HG02870 (cell line): ENCODE measurements at regions not wholly inside any gene's neighbourhood (a gene's known extent, or its start where the extent isn't known, plus 50 kb on each side); places are given as distances from the start of the nearest gene placed in this dataset.

Experiments used
- ATAC-seq: cut with Tn5 transposase; IDR thresholded peaks from one replicate; pipeline ENCODE4 v1.9.1; 2021; ENCODE audit warnings: mild to moderate bottlenecking, moderate library complexity; ENCODE audit not compliant: unreplicated experiment

DNA sequence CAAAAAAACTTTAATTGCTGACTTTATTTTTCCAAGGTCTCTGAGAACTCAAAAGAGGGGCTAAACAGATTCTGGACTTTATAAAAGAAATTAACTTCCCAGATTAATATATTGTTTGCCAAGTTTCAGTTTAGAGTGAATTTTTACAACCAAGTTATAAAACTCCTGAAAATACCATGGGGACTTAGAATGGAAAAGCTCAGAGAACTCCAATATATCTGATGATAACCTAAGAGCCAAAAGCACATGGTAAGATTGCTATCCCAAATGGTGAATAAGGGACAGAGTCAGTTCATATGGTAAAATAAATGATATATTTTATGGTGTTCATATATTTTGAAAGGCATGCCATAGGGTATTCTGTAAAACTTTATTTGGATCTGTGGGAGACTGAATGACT lies 470.9 kb downstream of the TTLL7 start:
- no peak for ATAC-seq

DNA sequence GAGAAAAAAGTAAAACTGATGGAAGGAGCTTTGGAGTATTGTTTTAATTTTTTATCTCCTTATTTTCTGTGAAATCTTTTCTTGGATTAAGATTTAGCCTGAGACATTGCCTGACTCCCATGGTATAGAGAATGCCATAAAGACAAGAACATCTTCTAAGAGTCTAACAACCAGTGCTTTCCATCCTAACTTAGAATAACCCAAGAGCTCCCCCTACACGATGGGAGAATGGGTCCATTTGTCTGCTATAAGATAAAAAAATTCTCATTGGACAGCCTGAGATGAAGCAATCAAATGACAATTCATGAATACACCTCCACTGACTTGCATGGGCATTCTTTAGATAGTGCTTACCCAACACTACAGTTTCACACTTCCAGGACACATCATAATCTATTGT lies 478.1 kb downstream of the TTLL7 start:
- no peak for ATAC-seq

DNA sequence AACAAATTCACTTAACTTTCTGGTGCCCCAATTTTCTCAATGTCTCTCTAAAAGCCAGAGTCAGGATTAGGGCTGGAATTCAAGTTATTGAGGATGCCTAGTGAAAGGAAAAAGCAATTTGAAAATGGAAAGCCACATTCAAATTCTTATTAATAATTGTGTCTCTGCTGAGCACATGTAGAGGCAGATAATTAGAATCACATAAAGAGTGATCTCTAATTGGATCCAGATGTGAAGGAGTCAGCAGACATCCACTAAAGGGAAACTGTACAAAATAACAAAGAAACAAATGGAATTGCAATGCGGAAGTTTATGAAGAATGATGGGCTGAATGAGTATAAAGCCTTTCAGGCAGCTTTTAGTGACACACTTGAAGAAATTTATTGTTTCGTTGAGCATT lies 482.6 kb downstream of the TTLL7 start:
- ATAC-seq = no peak

DNA sequence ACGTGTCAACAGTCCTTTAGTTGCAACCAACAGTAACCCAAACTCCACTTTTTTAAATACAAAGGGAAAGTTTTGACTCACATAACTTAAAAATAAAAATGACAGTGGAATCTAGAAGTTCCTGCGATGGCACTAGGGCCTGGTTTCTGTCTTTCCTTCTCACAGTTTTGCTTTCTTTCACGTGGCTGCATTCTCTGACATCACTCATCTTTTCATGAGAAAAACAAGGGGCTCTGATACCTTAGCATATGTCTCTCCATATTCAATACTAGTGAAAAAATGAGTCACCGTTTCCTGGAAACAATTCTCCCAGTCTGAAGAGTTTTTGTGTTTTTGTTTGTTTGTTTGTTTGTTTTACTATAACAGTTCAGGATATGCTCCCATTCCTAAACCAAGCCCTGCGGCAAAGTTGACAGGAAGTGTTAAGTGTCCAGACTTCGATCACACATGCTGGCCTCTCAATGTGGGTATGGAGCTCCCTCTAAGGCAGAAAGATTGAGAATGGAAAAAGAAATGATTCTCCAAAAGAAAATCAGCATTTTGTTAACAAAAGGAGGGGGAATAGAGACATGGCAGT lies 483.3 kb downstream of the TTLL7 start:
- ATAC-seq = no peak

DNA sequence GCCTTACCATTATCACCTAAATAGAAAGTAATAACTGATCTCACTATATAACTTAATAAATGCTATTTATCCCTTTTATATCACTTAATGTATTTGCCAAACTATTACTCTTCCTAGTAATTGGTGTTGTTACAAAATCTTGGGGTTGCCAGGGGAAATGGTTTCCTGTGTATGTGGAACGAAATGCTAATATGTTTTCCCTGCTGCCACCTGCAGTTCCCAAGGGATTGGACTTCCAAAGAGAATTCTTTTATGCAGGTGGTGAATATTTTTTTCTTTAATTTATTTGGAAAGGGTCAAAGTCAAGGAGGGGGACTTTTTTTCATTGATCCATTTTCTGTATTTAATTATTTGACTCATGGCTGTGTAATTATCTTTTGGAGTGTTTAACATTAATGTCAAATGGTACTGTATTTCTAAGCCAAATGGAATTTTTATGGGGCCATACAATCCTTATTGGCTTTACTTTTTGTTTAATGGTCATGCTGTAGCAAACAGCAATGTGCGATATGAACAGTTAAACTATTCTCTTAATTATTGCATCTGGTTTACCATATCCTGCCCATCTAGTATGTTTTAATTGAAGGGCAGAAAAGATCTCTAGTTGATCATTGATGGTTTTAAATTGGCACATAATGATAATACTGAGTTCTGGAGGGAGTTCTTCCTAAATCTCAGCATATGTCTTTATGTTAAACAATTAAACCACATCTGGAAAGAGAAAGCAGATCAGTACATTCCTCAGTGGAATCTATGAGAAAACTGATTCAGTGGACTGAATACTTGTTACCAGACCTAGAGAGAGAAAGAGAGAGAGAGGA lies 486.3 kb downstream of the TTLL7 start:
- no peak for ATAC-seq

DNA sequence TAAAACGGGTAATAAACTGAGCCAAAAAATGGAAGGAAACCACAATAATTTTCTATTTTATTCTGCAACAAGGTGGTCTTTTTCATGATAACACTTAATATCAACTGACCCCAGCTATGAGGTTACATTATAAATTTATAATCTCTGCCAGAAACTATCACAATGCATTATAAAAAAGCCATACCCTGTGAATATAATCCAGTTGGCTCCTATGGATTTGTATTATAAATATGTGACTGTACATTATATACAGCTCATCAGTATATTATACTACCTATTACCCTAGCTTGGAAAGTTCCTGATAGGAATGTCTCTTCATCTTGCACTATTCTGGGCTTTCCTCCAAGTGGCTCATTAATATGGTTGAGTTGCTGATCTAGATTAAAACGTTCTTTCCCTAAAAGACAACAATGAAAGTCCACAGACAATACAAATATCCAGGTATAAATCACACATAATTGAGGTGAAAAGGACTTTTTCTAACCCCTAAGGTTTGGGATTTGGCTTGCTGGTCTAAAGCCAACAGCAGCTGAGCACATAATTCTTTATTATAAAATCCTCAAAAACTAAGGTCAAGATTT lies 487.7 kb downstream of the TTLL7 start:
- no peak for ATAC-seq

DNA sequence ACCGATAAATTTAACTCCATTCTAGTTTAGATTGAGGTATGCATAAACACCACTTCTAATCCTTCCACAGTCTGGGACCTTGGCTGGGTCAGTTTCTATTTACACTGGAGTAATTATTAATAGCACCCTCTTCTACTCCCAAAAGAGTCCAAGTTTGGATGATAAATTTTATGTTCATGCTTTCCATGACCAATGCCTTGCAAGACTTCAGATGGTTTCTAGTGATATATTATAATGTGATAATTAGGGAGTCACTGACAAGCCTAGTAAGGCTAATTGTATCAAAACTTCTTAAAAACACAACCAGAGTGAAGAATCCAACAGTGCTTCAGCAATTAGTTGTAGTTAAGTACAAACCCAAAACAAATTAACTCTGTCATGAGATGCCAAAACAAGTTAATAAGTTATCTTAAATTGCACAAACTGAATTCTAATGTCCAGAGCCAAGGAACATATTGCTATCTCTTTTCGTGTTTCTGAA lies 489.6 kb downstream of the TTLL7 start:
- no peak for ATAC-seq

DNA sequence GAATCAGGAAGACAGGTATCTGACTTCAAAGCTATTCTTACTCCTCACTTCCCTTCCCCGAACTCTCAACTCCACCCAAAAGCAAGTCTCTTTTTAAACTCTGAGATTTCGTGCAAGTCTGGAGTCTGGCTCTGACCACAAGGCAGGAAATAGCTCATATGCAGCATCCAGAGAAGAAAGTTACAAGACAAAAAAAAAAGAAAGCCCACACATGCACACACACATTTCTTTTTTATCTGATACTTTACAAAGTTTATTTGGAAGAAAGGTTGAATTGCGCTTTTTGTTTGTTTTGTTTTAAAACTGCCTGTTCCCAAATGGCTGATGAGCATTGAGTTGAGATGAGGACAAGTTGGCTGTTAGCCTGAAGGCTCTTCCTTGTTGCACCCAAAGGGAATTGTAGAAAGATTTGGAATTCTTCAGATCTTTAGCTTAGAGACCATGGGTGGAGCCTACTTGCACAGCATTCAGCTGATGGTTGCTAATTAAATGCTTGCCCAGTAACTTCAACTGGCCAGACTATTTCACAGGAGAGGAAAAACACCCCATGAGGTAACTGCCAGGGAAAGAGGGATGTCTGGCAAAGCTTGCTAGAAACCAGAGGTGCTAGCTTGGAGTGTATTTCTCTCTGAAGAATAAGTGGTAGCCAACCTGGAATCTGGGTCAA lies 490.3 kb downstream of the TTLL7 start:
- peak; percentile 98 for ATAC-seq

DNA sequence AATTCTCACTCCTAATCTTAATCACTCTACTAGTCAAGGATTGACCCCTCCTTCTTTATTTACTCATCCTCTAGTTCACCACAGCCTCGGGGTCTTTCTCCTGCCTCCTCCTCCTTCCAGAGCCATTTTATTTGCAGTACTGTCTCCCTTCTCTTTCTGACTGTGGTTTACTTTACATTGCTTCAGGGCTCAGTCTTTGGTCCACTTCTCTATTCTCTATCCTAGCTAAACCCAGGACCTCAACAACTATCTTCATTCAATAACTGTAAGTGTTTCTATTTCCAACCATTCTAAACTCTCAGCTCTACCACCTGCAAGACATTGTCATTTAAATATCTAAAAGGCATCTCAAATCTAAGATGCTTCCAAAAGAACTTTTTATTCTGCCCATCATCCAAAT lies 493.8 kb downstream of the TTLL7 start:
- no peak for ATAC-seq

DNA sequence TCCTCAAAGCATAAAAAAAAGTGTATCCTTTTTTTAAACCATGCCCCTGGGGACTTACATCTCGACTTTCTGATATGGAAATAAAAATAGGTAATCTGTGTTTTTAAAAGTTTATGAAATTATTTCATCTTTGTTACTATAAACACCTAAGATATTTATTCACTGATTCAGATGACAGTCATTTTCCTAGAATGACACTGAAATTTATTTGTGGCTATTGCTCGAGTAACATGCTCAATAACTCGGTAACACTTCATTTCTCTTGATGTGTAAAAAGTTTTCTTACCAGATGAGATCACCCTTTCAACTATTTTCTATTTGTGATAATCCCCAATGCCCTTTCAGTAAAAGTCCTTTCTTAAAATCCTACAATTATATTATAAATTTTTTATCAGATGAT lies 495.8 kb downstream of the TTLL7 start:
- ATAC-seq = no peak

DNA sequence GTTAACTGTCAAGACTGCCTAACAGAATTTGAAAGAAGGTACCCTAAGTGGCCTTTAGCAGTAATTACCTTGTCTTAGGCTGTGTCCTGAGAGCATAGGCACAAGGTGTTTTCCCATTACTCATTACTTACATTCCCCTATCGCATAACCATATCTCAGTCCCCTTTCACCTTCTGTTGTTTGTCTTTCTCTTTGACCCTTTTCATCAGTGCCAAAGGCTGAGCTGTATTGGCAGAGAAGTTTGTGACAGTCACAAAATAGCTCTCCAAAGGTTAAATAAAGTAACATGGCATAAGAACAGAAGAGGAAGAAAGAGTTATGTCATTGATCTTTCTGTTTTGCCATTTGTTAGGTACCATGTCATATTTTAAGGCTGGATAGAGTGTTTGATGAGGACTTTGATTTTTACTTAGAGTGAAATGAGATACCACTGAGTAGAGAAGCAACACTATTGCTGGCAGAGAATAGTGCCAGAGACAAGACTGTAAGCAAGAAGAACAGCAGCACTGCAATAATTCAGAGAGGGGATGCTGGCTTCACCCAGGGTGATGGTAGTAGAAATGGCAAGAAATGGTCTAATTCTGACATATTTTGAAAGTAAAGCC lies 497.8 kb downstream of the TTLL7 start:
- peak; percentile 91 for ATAC-seq

DNA sequence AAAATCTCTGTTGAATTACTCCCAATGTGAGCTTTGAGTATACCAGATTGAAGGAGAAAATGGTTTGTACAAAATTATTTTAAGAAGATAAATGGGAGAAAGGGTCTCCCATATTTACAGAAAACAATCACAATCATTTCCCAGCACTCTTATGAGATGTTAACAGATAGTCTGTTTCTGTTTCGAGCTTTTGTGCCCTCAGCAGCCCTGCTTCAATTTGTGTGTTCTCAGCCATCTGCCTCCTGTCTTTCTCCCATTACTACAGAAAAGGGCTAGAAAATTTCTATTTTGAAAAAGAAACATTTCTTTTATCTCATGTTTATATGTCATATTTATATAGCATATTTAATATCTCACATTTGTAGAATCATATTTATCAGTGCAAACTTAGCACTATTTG lies 498.4 kb downstream of the TTLL7 start:
- no peak for ATAC-seq

DNA sequence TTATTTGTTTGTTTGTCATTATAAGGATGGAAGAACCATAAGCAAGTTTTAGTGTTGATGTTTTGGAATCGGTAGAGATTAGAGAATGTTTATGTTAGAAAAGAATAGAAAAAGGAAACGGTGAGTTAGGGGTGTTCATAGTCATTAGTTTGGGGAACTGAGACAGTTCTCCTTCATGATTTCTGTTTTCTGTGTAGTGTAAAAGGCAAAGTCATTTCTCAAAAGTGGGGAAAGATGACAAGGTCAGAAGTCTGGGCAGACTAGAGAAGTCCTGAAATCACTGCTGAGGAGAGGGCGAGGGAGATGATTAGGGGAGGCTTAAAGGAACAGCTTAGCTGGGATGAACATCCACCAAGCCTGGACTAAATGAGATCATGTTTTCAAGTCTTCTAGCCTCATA lies 498.9 kb downstream of the TTLL7 start:
- ATAC-seq = peak; percentile 68

DNA sequence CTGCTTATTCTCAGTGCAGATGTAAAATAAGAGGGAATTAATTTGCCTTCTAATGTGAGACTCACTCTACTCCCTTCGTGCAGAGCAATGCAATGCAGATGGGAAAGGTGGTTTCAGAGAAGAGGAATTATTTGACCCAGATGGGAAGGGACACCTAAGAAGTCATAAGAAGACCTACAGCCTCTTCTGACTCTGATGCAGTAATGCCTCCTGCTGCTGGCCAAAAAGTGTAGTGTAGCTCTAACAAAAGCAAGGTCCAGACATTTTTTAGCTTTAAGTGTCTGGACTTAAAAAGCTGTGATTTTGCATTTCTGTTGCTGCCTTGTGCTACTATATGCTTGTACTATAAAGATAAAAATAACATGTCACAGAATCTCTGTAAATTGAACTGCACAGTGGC lies 501.4 kb downstream of the TTLL7 start:
- ATAC-seq = no peak

DNA sequence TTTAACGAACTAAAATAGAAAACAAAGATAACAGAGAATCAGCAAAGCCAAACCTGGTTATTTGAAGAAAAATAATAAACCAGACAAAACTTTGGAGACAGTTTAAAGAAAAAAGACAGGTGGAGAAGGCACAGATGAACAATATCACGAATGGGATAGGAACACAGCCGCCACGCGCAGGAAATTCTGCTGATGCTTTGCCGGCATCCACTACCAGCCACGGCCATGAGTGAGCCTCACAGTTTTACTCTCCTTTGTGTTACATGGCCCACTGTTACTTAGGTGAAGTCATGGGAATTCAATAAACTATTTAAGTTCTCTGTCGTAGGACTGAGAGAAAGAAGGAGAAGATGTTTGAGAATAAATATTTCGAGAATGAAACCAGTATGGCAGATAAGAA lies 503.4 kb downstream of the TTLL7 start:
- ATAC-seq = no peak

DNA sequence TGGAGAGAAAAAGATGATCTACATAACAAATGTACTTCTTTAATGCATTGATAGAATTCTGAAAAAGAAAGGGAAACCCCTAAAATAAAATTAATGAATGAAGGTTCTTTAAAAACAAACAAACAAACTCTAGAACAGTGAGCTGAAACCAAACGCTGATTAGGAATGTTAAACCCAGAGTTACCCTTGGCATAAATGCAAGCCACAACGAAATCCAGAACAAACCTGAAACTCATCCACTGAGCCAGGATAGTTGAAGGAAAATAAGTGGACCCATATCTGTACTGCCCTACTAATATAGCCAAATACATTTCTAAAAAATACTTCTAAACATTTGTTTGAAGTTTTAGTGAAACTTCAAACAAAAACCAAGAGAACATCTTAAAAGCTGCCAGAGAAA lies 505.3 kb downstream of the TTLL7 start:
- no peak for ATAC-seq

DNA sequence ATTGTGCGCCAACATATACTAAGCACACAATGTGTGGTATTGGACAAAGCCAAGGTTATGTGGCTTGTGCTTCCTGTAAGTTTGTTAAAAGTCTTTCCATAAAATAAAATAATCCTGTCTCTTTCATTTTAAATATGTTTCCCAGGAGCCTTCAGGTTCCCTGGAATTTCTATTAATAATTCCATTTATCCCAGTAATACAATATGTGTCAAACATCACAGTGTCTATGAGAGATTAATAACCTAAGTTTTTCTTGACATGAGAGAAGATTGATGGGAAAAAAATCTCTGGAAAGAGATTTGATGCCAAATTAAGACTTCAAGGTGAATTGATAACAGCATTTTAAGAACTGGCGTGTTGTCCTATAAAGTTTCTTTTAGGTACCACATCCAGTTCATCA lies 507.0 kb downstream of the TTLL7 start:
- no peak for ATAC-seq

DNA sequence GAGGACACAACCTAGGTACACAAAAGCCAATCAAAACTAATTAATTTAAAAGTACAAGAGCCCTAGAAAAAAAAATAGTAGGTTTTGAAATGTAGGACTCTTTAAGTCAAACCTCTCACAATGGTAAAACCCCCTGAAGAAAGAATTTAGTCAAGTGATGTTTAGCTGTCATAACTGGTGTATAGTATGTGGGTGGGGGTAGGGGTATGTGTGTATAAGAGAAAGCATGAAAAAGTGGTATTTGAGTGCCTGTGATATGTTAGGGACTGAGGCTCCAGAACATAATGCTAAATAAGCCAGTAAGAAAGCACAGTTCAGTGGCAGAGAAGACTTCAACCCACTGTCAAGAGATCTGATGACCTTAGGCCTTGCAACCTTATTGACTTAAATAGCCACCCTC lies 507.9 kb downstream of the TTLL7 start:
- no peak for ATAC-seq

DNA sequence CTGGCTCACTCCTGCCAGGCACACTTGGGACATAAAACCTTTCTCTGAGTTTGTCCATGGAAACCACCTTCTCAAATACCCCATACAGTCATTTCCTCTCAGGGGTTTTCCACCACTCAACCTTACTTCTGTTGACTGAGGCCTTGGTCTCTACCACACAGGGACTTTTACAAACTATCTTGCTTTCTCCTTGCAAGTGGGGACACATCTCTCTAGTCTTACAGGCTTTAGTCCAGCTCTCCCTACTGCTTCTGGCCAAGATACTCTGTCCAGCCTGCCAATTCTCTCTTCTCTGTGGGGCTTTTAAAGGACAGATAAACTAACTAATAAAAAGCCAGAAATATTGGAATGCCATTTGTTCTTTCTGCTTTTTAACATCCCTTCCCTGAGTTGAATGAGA lies 510.8 kb downstream of the TTLL7 start:
- ATAC-seq = peak; percentile 86

DNA sequence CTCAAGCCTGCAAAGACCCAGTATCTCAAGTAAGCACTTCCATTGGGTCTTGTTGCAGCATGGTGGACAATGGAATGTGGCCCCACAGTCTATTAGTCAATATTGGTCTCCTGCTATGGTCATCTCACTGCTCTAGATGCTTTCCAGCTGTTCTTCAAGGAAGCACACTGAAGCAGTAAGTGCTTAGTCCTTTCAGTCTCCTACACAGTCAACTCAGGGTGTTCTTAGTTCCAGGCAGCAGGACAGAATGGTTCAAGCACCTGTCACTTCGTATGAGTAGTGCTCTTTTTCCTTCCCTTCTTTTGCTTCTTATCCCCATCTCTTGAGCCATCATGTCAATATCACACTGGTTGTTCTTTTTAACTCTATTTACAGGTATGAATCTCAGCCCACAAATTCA lies 511.5 kb downstream of the TTLL7 start:
- peak; percentile 50 for ATAC-seq

DNA sequence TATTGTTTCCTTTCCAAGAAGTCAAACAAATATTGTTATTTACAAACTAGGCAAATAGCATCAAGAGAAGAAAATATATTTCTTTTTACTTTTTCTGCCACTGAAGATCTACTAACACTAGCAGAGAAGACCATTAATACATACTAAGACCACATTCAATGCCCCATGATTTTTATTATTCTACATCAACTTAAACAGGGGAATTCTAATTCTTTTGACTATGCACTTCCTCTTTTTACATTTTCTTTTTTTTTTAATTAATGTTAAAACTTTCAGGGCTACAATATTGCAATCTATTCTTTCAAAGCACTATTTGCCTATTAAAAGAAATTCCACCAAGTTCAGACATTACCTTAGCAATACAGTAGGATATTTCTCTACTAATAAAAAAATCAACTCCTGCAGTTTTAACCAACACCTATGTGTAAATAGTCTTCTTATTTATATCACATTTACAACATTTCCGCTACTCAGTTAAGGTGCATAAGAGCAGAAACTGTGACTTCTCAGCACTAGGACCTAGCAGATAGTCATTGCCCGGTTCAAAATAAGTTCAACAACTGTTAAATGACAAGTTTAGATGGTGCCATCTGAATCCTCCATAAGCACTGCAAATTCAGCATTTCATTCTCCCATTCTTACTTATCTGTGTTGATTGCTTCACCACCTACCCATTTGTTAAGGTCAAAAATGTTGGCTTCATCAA lies 513.5 kb downstream of the TTLL7 start:
- ATAC-seq = peak; percentile 17
